GM21367 (cell line): ENCODE measurements at regions not wholly inside any gene's neighbourhood (a gene's known extent, or its start where the extent isn't known, plus 50 kb on each side); places are given as distances from the start of the nearest gene placed in this dataset.
"Not testable (repeated sequence)": the region's sequence is repeated elsewhere in the genome, so short reads cannot be mapped to it uniquely, and the experiment has no call there.

Experiments used
- ATAC-seq: cut with Tn5 transposase; IDR thresholded peaks from one replicate; pipeline ENCODE4 v1.9.1; 2021; ENCODE audit not compliant: unreplicated experiment

DNA sequence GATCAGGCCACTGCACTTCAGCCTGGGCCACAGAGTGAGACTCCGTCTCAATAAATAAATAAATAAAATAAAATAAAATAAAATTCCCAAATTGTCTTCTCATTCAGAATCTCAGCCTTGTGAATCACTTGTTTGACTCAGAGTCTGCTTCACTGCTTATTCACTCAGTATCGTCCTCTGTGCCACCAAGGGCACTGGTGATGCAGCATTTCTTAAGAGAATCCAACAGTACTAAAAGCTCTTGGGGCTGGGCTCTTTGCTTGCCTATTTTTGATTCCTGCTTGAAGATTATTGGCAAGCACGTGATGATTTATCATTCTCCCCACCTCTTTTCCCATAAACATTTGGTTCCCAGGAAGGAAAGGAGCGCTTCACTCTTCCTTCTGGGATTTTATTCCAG, 54.8 kb upstream of the HMGB1 start:
- no peak for ATAC-seq

DNA sequence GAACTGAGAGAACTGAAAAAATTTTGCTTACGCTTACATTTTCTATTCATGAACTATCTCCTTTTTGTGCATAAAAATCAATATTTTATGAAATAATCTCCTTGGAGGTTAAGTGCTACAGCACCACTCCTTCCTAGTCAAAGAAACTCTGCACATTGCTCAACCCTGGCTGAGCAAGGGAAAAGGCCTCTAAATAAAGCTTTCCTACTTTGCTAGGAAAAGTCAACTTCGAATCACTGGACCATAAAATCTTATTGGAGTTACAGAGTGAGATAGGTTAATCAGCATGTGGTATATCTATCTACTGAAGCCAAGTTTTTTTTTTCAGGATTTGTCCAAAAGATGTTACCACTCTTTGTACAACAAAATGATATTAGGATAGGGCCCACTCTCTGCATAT, 57.5 kb upstream of the HMGB1 start:
- no peak for ATAC-seq

GRCh38 chr13:30523817-30524216, 58.1 kb upstream of the HMGB1 start:
- not testable (repeated sequence) for ATAC-seq

DNA sequence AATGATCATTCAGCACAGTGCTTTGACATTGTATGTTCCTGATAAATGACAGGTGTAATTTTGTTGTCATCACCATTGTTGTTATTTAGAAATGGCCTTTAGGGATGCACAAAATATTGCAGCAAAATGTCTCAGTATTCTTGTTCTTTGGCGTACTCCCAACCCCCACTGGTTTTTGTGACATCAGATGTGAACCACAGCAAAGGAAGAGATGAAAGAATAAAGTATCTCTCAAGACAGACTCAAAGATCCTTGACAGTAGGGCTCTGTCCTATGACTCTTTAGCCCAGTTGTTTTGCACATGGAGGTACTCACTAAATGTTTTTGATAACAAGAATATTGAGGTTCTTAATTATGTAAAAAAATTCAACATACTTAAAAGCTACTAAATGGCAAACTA, 59.5 kb upstream of the HMGB1 start:
- ATAC-seq: not testable (repeated sequence)

DNA sequence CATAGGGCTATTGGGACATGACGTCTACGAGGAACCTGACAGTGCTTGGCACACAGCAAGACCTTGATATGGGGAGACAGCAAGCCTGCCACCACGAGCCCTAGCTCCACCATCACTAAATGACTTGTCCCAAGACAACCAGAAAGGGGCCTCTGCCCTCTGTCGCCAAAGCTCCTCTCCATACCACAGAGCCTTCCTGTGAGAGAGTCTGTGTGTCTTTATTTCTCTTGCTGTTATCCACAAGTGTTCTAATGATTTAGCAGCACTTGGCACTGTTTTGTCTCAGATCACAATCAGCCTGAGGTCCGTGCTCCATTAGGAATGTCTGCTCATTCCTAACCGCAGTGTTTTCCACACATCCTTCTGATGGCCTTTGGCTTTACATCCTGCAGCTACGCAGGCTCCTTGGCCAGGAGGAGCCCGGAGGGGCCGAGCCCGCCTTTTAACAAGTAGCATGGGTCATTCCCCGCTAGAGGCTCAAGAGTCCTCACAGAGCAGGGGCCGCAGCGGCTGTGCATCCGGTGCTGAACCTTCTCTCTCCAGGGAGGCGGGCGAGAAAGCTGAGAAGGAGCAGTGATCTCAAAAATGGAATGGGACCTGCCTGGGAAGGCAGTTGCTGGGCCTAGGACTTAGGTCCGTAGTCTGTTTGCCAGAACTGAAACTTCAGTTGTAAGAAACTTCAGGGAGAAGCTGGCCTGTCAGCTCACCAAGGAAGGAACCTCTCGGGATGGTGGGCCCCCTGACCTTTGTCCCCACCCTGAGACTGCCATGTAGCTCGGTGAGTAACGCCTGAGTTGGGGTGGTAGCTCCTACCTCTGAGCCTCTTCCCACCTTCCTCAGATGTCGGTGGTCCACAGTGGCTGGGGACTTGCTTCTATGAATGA, 61.1 kb upstream of the HMGB1 start:
- ATAC-seq: no peak

GRCh38 chr13:30529085-30529834, 63.5 kb upstream of the HMGB1 start:
- ATAC-seq: peak; percentile 67

DNA sequence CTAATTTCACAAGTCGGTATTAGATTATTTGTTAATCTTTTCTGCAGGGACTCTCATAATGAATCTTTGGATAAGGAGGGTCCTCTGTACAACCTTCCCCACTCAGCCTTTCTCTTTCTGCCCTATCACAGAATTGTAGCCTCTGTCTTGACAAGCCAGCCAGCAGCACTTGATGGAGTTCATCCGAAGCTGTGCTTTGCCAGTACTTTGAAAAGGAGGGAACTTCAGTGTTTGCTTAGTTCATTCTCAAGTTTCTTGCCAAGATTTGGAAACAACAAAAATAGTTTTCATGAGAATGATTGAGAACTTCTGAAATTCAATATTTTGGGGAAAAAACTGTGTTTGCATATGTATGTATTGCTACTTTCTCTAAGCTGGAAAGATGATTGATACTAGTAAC, 69.3 kb upstream of the HMGB1 start:
- no peak for ATAC-seq

GRCh38 chr13:30545320-30545719, 72.4 kb upstream of the USPL1 start:
- ATAC-seq: no peak

DNA sequence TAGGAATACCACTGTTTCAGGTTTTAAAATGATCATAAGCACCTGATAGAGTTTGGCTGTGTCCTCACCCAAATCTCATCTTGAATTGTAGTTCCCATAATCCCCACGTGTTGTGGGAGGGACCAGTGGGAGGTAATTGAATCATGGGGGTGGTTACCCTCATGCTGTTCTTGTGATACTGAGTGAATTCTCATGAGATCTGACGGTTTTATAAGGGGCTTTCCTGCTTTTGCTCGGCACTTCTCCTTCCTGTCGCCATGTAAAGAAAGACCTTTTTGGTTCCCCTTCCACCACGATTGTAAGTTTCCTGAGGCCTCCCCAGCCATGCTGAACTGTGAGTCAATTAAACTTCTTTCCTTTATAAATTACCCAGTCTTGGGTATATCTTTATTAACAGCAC, 69.7 kb upstream of the USPL1 start:
- not testable (repeated sequence) for ATAC-seq

DNA sequence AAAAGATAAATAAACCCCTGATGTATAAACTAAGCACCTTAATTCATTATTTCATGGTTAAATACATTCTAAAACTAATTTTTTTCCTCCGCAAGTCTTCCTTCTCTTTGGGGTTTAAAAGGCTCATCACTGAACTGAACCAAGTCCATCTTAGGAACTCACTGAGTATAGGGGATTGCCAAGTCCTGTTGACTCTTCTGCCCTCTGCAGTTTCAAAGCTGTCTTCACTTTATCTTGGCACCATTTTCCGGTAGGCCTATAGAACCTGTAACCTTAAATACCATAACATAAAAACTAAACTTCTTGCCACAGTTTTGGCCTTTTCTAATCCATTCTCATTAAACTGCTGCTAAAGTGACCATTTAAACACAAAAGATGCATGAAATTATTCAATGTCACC, 66.5 kb upstream of the USPL1 start:
- ATAC-seq: no peak

DNA sequence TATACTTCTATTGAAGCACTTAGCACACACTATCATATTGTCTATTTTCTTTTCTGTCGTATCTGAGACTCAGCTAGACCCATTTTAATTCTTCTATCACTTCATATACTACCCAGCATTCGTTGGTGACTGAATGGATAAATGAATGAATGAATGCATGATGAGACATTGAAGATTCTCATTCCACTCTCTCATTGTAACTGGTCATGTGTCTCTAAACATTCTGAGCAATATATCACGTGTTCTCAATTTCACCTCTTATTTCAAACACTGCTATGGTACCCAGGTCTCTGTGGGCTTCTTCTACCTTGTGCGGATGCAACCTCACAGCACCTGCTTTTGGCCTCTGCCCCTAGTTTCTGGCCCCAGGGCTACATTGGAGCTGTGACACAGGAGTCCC, 65.2 kb upstream of the USPL1 start:
- no peak for ATAC-seq

DNA sequence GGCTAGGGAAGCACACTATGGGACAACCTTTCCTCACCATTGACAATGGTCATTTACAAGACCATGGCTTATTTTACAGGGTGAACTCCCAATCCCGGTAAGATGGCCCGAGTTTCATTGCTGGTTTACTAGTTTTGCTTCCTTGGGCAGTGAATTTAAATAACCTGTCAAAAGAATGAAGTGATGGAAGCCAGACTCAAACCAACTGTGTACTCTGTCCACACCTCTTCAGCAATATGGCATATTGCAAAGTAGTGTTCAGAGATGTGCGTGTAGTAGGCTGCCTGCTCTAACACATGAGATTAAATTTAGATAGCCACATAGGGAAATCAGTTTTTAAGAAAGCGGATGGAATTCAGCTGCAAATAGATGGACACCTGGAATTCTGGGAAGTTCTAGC, 58.4 kb upstream of the USPL1 start:
- ATAC-seq: no peak

- ATAC-seq: no peak
These were observed 57.5 kb upstream of the USPL1 start for GRCh38 chr13:30560212-30560611.

- ATAC-seq: no peak
These were observed 56.2 kb upstream of the USPL1 start for GRCh38 chr13:30561511-30561910.

DNA sequence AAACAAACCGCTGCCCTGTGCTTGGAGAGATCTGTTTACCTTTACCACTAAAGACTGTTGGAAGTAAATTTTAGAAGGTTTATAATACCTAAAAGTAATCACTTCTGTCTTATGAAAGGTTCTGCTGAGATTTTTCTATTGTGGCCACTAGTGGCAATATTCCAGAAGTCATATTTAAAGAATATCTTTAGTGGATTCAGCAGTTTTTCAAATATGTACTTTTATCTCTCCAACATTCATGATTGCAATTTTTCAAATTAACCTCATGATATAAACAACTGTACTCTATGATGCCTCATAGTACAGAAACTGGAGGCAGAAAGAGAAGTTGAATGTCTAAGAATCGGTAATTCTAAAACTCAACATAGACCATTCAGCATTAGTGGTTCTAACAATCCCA, 53.2 kb upstream of the USPL1 start:
- ATAC-seq: no peak

DNA sequence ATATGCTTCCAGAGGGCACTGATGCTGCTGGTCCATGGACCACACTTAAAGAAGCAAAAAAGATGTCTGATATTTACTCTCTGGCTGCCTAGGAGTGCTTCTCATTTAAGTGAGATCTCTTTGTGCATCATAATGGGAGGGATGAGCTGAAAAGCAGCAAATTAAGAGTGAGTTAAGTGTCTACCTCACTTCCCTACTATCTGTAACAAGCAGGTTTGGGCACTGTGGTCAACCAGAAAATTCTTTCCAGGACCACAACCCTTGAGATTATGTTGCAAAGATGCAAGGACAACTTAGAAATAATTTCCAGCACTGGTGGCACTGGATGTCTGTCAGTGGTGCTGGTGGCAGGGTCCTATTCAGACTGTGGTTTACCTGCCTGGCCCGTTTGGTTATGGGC, 52.1 kb upstream of the USPL1 start:
- ATAC-seq: no peak

GRCh38 chr13:30567072-30567471, 50.6 kb upstream of the USPL1 start:
- ATAC-seq: peak; percentile 57
